Astrocyte (in vitro differentiated cells and primary cell): ENCODE measurements at regions not wholly inside any gene's neighbourhood (a gene's known extent, or its start where the extent isn't known, plus 50 kb on each side); places are given as distances from the start of the nearest gene placed in this dataset.

Source experiments
- DNase-seq: peaks from one replicate; pipeline ENCODE4 v3.0.0-alpha.2; 2010; ENCODE audit warnings: low read depth
- FAIRE-seq: peaks from 2 replicates; lab custom pipeline; 2011; peaks lifted over from hg19 to GRCh38; lab: Jason Lieb, UNC
- H2AFZ ChIP-seq: 2 replicates; pipeline ENCODE4 v1.6.0; 2012; ENCODE audit warnings: low read depth, low read length, inconsistent platforms
- H3K27ac ChIP-seq: 2 replicates; pipeline ENCODE4 v1.5.1; 2011; ENCODE audit warnings: low read depth, low read length, inconsistent platforms
- H3K27me3 ChIP-seq: 2 replicates; pipeline ENCODE4 v1.6.0; 2011; ENCODE audit warnings: low read length, inconsistent platforms; ENCODE audit not compliant: insufficient read depth
- H3K36me3 ChIP-seq: 2 replicates; pipeline ENCODE4 v1.5.1; 2011; ENCODE audit warnings: low read length, inconsistent platforms; ENCODE audit not compliant: insufficient read depth
- H3K4me1 ChIP-seq: 2 replicates; pipeline ENCODE4 v1.5.1; 2011; ENCODE audit warnings: low read length, inconsistent platforms; ENCODE audit not compliant: insufficient read depth
- H3K4me2 ChIP-seq: 2 replicates; pipeline ENCODE4 v1.6.0; 2012; ENCODE audit warnings: low read length, inconsistent platforms
- H3K4me3 ChIP-seq: 2 replicates; pipeline ENCODE4 v1.5.1; 2011; ENCODE audit warnings: low read depth, mild to moderate bottlenecking, low read length, inconsistent platforms; ENCODE audit not compliant: insufficient read depth
- H3K79me2 ChIP-seq: 2 replicates; pipeline ENCODE4 v1.6.0; 2012; ENCODE audit warnings: mild to moderate bottlenecking, low read length, inconsistent platforms; ENCODE audit not compliant: insufficient read depth
- H3K9ac ChIP-seq: 2 replicates; pipeline ENCODE4 v1.6.0; 2012; ENCODE audit warnings: mild to moderate bottlenecking, low read length, inconsistent platforms
- H3K9me3 ChIP-seq: 2 replicates; pipeline ENCODE4 v1.5.1; 2012; ENCODE audit warnings: low read depth, mild to moderate bottlenecking, low read length, inconsistent platforms; ENCODE audit not compliant: insufficient read depth
- H4K20me1 ChIP-seq: 2 replicates; pipeline ENCODE4 v1.6.0; 2012; ENCODE audit warnings: low read length, inconsistent platforms; ENCODE audit not compliant: insufficient read depth
- H3K27ac Mint-ChIP-seq: one replicate; pipeline ENCODE4 v1.8.0; 2021; ENCODE audit warnings: mild to moderate bottlenecking, mixed read lengths; ENCODE audit not compliant: unreplicated experiment
- H3K27me3 Mint-ChIP-seq: one replicate; pipeline ENCODE4 v1.8.0; 2021; ENCODE audit warnings: low read depth, mixed read lengths; ENCODE audit not compliant: unreplicated experiment
- H3K36me3 Mint-ChIP-seq: one replicate; pipeline ENCODE4 v1.8.0; 2021; ENCODE audit warnings: low read depth, mixed read lengths; ENCODE audit not compliant: unreplicated experiment
- H3K4me1 Mint-ChIP-seq: one replicate; pipeline ENCODE4 v1.8.0; 2021; ENCODE audit warnings: low read depth, mixed read lengths; ENCODE audit not compliant: unreplicated experiment
- H3K4me3 Mint-ChIP-seq: one replicate; pipeline ENCODE4 v1.8.0; 2021; ENCODE audit warnings: mild to moderate bottlenecking, moderate library complexity, mixed read lengths; ENCODE audit not compliant: unreplicated experiment
- H3K9me3 Mint-ChIP-seq: one replicate; pipeline ENCODE4 v1.8.0; 2021; ENCODE audit warnings: mild to moderate bottlenecking, mixed read lengths; ENCODE audit not compliant: unreplicated experiment
- CTCF ChIP-seq: IDR thresholded peaks from 2 replicates; pipeline ENCODE4 v1.5.1; 2011; ENCODE audit warnings: low read depth, mild to moderate bottlenecking, inconsistent platforms, low read length, moderate library complexity; ENCODE audit not compliant: insufficient read depth
- EZH2 ChIP-seq: IDR thresholded peaks from 2 replicates; pipeline ENCODE4 v1.6.1; 2012; ENCODE audit warnings: mild to moderate bottlenecking, low read length, inconsistent platforms; ENCODE audit not compliant: insufficient read depth

- Histone ChIP-seq H3K4me3 (no peak overlapping the region), H3K79me2 (no peaks in the 10 kb centered on the region), H3K9me3 (no peaks in the 10 kb centered on the region), H3K4me1 (peaks cover 6% of the 10 kb centered on the region), H2AFZ (no peak overlapping the region), H3K36me3 (no peaks in the 10 kb centered on the region), H3K27me3 (no peaks in the 10 kb centered on the region), H3K9ac (no peak overlapping the region), H4K20me1 (no peaks in the 10 kb centered on the region), H3K4me2 (no peak overlapping the region), H3K27ac (no peak overlapping the region)
- no peak for FAIRE-seq
- Mint-ChIP-seq H3K36me3 (peaks cover 2% of the 10 kb centered on the region), H3K4me1 (peaks cover 5% of the 10 kb centered on the region), H3K9me3 (no peaks in the 10 kb centered on the region), H3K27me3 (peaks cover 3% of the 10 kb centered on the region), H3K4me3 (no peak overlapping the region), H3K27ac (no peak overlapping the region)
- no peak for TF ChIP-seq EZH2
- no peak for TF ChIP-seq CTCF
- no peak for DNase-seq
These were observed 409.1 kb downstream of the SETD4 start for GRCh38 chr21:35651196-35651595.

- Histone ChIP-seq H3K4me3 (no peak overlapping the region), H2AFZ (no peak overlapping the region), H3K4me2 (peak overlapping the region; percentile 54), H3K9ac (no peak overlapping the region), H3K79me2 (no peaks in the 10 kb centered on the region), H3K27ac (no peak overlapping the region), H3K27me3 (no peaks in the 10 kb centered on the region), H4K20me1 (no peaks in the 10 kb centered on the region), H3K9me3 (no peaks in the 10 kb centered on the region), H3K4me1 (peaks cover 6% of the 10 kb centered on the region), H3K36me3 (no peaks in the 10 kb centered on the region)
- Mint-ChIP-seq H3K27ac (no peak overlapping the region), H3K27me3 (peaks cover 3% of the 10 kb centered on the region), H3K9me3 (no peaks in the 10 kb centered on the region), H3K4me1 (peaks cover 5% of the 10 kb centered on the region), H3K36me3 (no peaks in the 10 kb centered on the region), H3K4me3 (no peak overlapping the region)
- DNase-seq (peak; percentile 50), FAIRE-seq (peak; percentile 67)
- TF ChIP-seq EZH2 = no peak
- no peak for TF ChIP-seq CTCF
These were observed 411.1 kb downstream of the SETD4 start for GRCh38 chr21:35649186-35649585.

- no peaks in the 10 kb centered on the region for H3K79me2 ChIP-seq
- no peaks in the 10 kb centered on the region for H3K9me3 Mint-ChIP-seq
- H3K36me3 Mint-ChIP-seq = no peaks in the 10 kb centered on the region
- peaks cover 6% of the 10 kb centered on the region for H3K4me1 ChIP-seq
- no peak overlapping the region for H3K27ac ChIP-seq
- H3K27me3 Mint-ChIP-seq = peaks cover 3% of the 10 kb centered on the region
- no peaks in the 10 kb centered on the region for H3K36me3 ChIP-seq
- no peaks in the 10 kb centered on the region for H3K27me3 ChIP-seq
- H3K27ac Mint-ChIP-seq = peak overlapping the region; percentile 78
- FAIRE-seq (no peak), DNase-seq (no peak)
- no peak overlapping the region for H3K9ac ChIP-seq
- no peaks in the 10 kb centered on the region for H4K20me1 ChIP-seq
- no peak overlapping the region for H3K4me2 ChIP-seq
- peaks cover 5% of the 10 kb centered on the region for H3K4me1 Mint-ChIP-seq
- H2AFZ ChIP-seq = no peak overlapping the region
- TF ChIP-seq CTCF (no peak), EZH2 (no peak)
- H3K4me3 ChIP-seq = no peak overlapping the region
- no peak overlapping the region for H3K4me3 Mint-ChIP-seq
- H3K9me3 ChIP-seq = no peaks in the 10 kb centered on the region
These were observed 411.8 kb downstream of the SETD4 start for GRCh38 chr21:35648512-35648911.
